ENCODE measurements at regions not wholly inside any gene's neighbourhood (a gene's known extent, or its start where the extent isn't known, plus 50 kb on each side); places are given as distances from the start of the nearest gene placed in this dataset.
A peak's percentile ranks its signal among the peaks of the same experiment; 100 is the strongest.
"Not testable (repeated sequence)": the region's sequence is repeated elsewhere in the genome, so short reads cannot be mapped to it uniquely, and the experiment has no call there.

- DNase-seq (ENCODE audit: extremely low spot score): no peak
- WGBS: 94% methylated on average over 1 of the region's 1 CpG
- TF ChIP-seq POLR2AphosphoS5 (IDR thresholded peaks at IDR 0.05): no peak
- no peak for TF ChIP-seq CTCF (IDR thresholded peaks at IDR 0.05)
- TF ChIP-seq EP300 (IDR thresholded peaks at IDR 0.05): no peak
- no peak for TF ChIP-seq POLR2A (IDR thresholded peaks at IDR 0.05; ENCODE audit: low read depth)
- Histone ChIP-seq H3K27ac (replicated peaks in 1 of 4) (no peak overlapping the region), H3K9me3 (no peaks in the 10 kb centered on the region), H3K36me3 (no peaks in the 10 kb centered on the region), H3K4me3 (no peak overlapping the region), H3K27me3 (peaks cover 0 to 36% (median 0%) of the 10 kb centered on the region in 4 donors), H3K4me1 (no peaks in the 10 kb centered on the region)
- intact Hi-C loops (cut with DNase I): no loop called here
Observed at GRCh38 chr1:38652217-38652616, 207.4 kb downstream of the RRAGC start.

- WGBS: 78% methylated on average over 8 of the region's 8 CpGs
- peaks cover 0 to 30% (median 0%) of the 10 kb centered on the region in 4 donors for H3K27me3 ChIP-seq
Observed at GRCh38 chr1:38651669-38652068, 207.9 kb downstream of the RRAGC start.

GRCh38 chr1:38648417-38648816 is 211.2 kb downstream of the RRAGC start:
- no peaks in the 10 kb centered on the region for H3K36me3 ChIP-seq
- TF ChIP-seq EP300 (IDR thresholded peaks at IDR 0.05): no peak
- no peak for TF ChIP-seq POLR2A (IDR thresholded peaks at IDR 0.05; ENCODE audit: low read depth)
- no peak for TF ChIP-seq POLR2AphosphoS5 (IDR thresholded peaks at IDR 0.05)
- TF ChIP-seq CTCF (IDR thresholded peaks at IDR 0.05): no peak
- H3K4me3 ChIP-seq: no peak overlapping the region
- H3K27ac ChIP-seq (replicated peaks in 1 of 4): no peak overlapping the region
- H3K27me3 ChIP-seq: peaks cover 0 to 18% (median 0%) of the 10 kb centered on the region in 4 donors
- H3K4me1 ChIP-seq: no peaks in the 10 kb centered on the region
- no peak for DNase-seq (ENCODE audit: extremely low spot score)
- WGBS: 88% methylated on average over 6 of the region's 6 CpGs
- intact Hi-C loops (cut with DNase I): no loop called here
- H3K9me3 ChIP-seq: no peaks in the 10 kb centered on the region

More at GRCh38 chr1:38651669-38652068, 207.9 kb downstream of the RRAGC start:
- Histone ChIP-seq H3K9me3 (no peaks in the 10 kb centered on the region), H3K4me1 (no peaks in the 10 kb centered on the region), H3K4me3 (no peak overlapping the region), H3K36me3 (no peaks in the 10 kb centered on the region), H3K27ac (replicated peaks in 1 of 4) (no peak overlapping the region)
- intact Hi-C loops (cut with DNase I): no loop called here
- no peak for DNase-seq (ENCODE audit: extremely low spot score)
- TF ChIP-seq POLR2A (IDR thresholded peaks at IDR 0.05; ENCODE audit: low read depth) (no peak), CTCF (IDR thresholded peaks at IDR 0.05) (no peak), EP300 (IDR thresholded peaks at IDR 0.05) (no peak), POLR2AphosphoS5 (IDR thresholded peaks at IDR 0.05) (no peak)

GRCh38 chr1:38647341-38647740 is 212.2 kb downstream of the RRAGC start:
- DNase-seq (ENCODE audit: extremely low spot score); intact Hi-C loops (cut with DNase I); H3K4me1 ChIP-seq; H3K27ac ChIP-seq (replicated peaks in 1 of 4); H3K9me3 ChIP-seq; H3K4me3 ChIP-seq; H3K36me3 ChIP-seq: not testable (repeated sequence)
- 93% methylated on average over 15 of the region's 34 CpGs for WGBS
- peaks cover 0 to 18% (median 0%) of the 10 kb centered on the region in 4 donors for H3K27me3 ChIP-seq

GRCh38 chr1:38644092-38644491 is 215.5 kb downstream of the RRAGC start:
- TF ChIP-seq EP300 (IDR thresholded peaks at IDR 0.05) (no peak), CTCF (IDR thresholded peaks at IDR 0.05) (no peak), POLR2A (IDR thresholded peaks at IDR 0.05; ENCODE audit: low read depth) (no peak), POLR2AphosphoS5 (IDR thresholded peaks at IDR 0.05) (no peak)

More at GRCh38 chr1:38644092-38644491, 215.5 kb downstream of the RRAGC start:
- Histone ChIP-seq H3K36me3 (no peaks in the 10 kb centered on the region), H3K9me3 (peaks cover 0 to 11% (median 0%) of the 10 kb centered on the region in 4 donors), H3K27me3 (peaks cover 0 to 19% (median 0%) of the 10 kb centered on the region in 4 donors), H3K4me3 (no peak overlapping the region), H3K4me1 (no peaks in the 10 kb centered on the region), H3K27ac (replicated peaks in 1 of 4) (no peak overlapping the region)
- intact Hi-C loops (cut with DNase I): no loop called here
- WGBS: 98% methylated on average over 8 of the region's 8 CpGs
- peak; percentile 57 for DNase-seq (ENCODE audit: extremely low spot score)
